Fibroblast of peridontal ligament (primary cell): ENCODE measurements at regions not wholly inside any gene's neighbourhood (a gene's known extent, or its start where the extent isn't known, plus 50 kb on each side); places are given as distances from the start of the nearest gene placed in this dataset.

ENCODE experiments used
- DNase-seq: peaks from one replicate; pipeline ENCODE4 v3.0.0-alpha.2; 2010; ENCODE audit errors: extremely low read depth

GRCh38 chr18:47595831-47596501 lies 334.5 kb downstream of the SMAD2 start:
- no peak for DNase-seq

GRCh38 chr18:47594621-47595086 lies 335.8 kb downstream of the SMAD2 start:
- no peak for DNase-seq

- no peak for DNase-seq
Measured at GRCh38 chr18:47593744-47594472, 336.6 kb downstream of the SMAD2 start.

- no peak for DNase-seq
Measured at GRCh38 chr18:47591429-47591828, 339.0 kb downstream of the SMAD2 start.

- no peak for DNase-seq
Measured at GRCh38 chr18:47587587-47587986, 336.1 kb upstream of the SKOR2 start.

GRCh38 chr18:47586418-47587070 lies 335.1 kb upstream of the SKOR2 start:
- no peak for DNase-seq

GRCh38 chr18:47585914-47586313 lies 334.5 kb upstream of the SKOR2 start:
- DNase-seq, result no peak

GRCh38 chr18:47585136-47585535 lies 333.7 kb upstream of the SKOR2 start:
- no peak for DNase-seq

GRCh38 chr18:47582093-47582492 lies 330.6 kb upstream of the SKOR2 start:
- no peak for DNase-seq

- DNase-seq, result no peak
Measured at GRCh38 chr18:47577520-47577919, 326.1 kb upstream of the SKOR2 start.

GRCh38 chr18:47574966-47575365 lies 323.5 kb upstream of the SKOR2 start:
- DNase-seq, result no peak

GRCh38 chr18:47571957-47572356 lies 320.5 kb upstream of the SKOR2 start:
- no peak for DNase-seq

GRCh38 chr18:47566809-47567208 lies 315.3 kb upstream of the SKOR2 start:
- DNase-seq, result no peak

GRCh38 chr18:47560723-47561715 lies 309.6 kb upstream of the SKOR2 start:
- no peak for DNase-seq

GRCh38 chr18:47558110-47558750 lies 306.8 kb upstream of the SKOR2 start:
- no peak for DNase-seq

GRCh38 chr18:47557160-47557559 lies 305.7 kb upstream of the SKOR2 start:
- no peak for DNase-seq

- DNase-seq, result no peak
Measured at GRCh38 chr18:47552783-47553182, 301.3 kb upstream of the SKOR2 start.

- DNase-seq, result no peak
Measured at GRCh38 chr18:47550611-47551010, 299.2 kb upstream of the SKOR2 start.

- no peak for DNase-seq
Measured at GRCh38 chr18:47549021-47549540, 297.6 kb upstream of the SKOR2 start.

GRCh38 chr18:47547539-47548202 lies 296.2 kb upstream of the SKOR2 start:
- DNase-seq, result no peak
